GM13976 (cell line): ENCODE measurements at regions not wholly inside any gene's neighbourhood (a gene's known extent, or its start where the extent isn't known, plus 50 kb on each side); places are given as distances from the start of the nearest gene placed in this dataset.
"Not testable (repeated sequence)": the region's sequence is repeated elsewhere in the genome, so short reads cannot be mapped to it uniquely, and the experiment has no call there.

Source experiments
- DNase-seq: peaks from one replicate; pipeline ENCODE4 v3.0.0; 2012; ENCODE audit warnings: low spot score
- CTCF ChIP-seq: IDR thresholded peaks from 2 replicates; pipeline ENCODE4 v1.5.1; 2012; ENCODE audit warnings: borderline replicate concordance, mild to moderate bottlenecking; ENCODE audit not compliant: insufficient read depth; ENCODE audit errors: extremely low read depth, missing control alignments, control extremely low read depth
- in situ Hi-C: fragments of 300-500 bp; cut with MboI; formaldehyde crosslinking; loops from one replicate; pipeline ENCODE4 v1.12.0; 2022; ENCODE audit warnings: low sequenced_read_pairs, mixed read lengths, inconsistent platforms; ENCODE audit not compliant: unreplicated experiment

GRCh38 chr3:186451371-186451770 is 89.3 kb upstream of the DGKG start:
- in situ Hi-C loops, result no loop called here
- TF ChIP-seq CTCF, result no peak

GRCh38 chr3:186444974-186445373 is 82.9 kb upstream of the DGKG start:
- in situ Hi-C loops, result no loop called here
- DNase-seq, result no peak

More at GRCh38 chr3:186451371-186451770, 89.3 kb upstream of the DGKG start:
- no peak for DNase-seq

GRCh38 chr3:186444288-186444687 is 82.3 kb upstream of the DGKG start:
- in situ Hi-C loops, result no loop called here
- DNase-seq, result no peak
- no peak for TF ChIP-seq CTCF

More at GRCh38 chr3:186444974-186445373, 82.9 kb upstream of the DGKG start:
- no peak for TF ChIP-seq CTCF

- DNase-seq, in situ Hi-C loops: not testable (repeated sequence)
These were observed 80.9 kb upstream of the DGKG start for GRCh38 chr3:186442979-186443378.

GRCh38 chr3:186442162-186442561 is 80.1 kb upstream of the DGKG start:
- in situ Hi-C loops, result no loop called here
- no peak for TF ChIP-seq CTCF
- no peak for DNase-seq

- no peak for DNase-seq
- TF ChIP-seq CTCF, result no peak
- in situ Hi-C loops, result no loop called here
These were observed 78.9 kb upstream of the DGKG start for GRCh38 chr3:186440891-186441290.

GRCh38 chr3:186439725-186440124 is 77.7 kb upstream of the DGKG start:
- no peak for DNase-seq
- in situ Hi-C loops, result no loop called here
- no peak for TF ChIP-seq CTCF

- in situ Hi-C loops, result not testable (repeated sequence)
These were observed 73.3 kb upstream of the DGKG start for GRCh38 chr3:186435332-186435731.

More at GRCh38 chr3:186435332-186435731, 73.3 kb upstream of the DGKG start:
- DNase-seq, result not testable (repeated sequence)
